ENCODE measurements at regions not wholly inside any gene's neighbourhood (a gene's known extent, or its start where the extent isn't known, plus 50 kb on each side); places are given as distances from the start of the nearest gene placed in this dataset.

DNA sequence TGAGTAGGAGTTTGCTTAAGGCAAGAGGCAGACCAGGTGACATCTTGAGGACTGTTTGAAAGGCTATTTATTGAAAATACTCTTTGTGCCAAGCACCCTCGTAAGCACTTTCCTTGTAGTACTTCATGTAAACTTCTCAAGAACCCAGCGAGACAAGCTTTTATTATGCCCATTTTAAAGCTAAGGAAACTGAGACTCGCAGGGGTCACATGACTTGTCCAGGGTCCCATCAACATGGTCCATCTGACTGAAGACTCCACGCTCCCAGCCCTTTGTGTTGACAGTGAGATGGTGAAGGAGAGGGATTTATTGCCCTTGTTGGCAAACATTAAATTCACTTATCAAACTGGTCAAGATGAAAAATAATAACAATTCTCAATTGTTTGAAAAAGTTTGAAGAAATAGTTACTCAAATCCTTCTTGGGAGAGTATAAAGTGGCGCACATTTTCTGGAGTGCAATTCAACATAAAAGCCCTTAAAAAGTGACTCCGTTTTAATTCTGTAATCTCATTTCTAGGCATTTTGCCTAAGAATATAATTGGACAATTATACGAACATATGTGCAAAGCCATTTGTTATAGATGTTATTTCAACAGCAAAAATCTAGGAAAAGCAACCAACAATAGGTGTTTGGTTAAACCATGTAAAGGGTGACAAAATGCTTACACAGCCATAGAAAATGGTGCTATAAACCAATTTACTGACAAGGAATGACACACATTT, 270.5 kb upstream of the NCKAP5 start:
- POLR2A ChIA-PET, result no interaction called here
- ATAC-seq, result no peak
- Histone ChIP-seq H3K79me2 (ENCODE audit: control insufficient read depth, insufficient read depth, low read length) (no peaks in the 10 kb centered on the region), H3K27me3 (ENCODE audit: control insufficient read depth in 2 of 2, insufficient read depth in 2 of 2, low read length in 2 of 2) (no peaks in the 10 kb centered on the region), H3K9me1 (ENCODE audit: control insufficient read depth, insufficient read depth, low read length) (no peaks in the 10 kb centered on the region), H3K4me2 (ENCODE audit: insufficient read depth, low read length) (no peak overlapping the region), H4K20me1 (replicated peaks; ENCODE audit: control insufficient read depth, insufficient read depth, low read length) (no peaks in the 10 kb centered on the region), H3K27ac (ENCODE audit: extremely low read depth, low read depth, low read length) (no peak overlapping the region), H3K4me3 (no peak overlapping the region), H3K9me3 (replicated peaks; ENCODE audit: control insufficient read depth, insufficient read depth, low read depth, low read length) (no peaks in the 10 kb centered on the region), H3K9ac (ENCODE audit: insufficient read depth in 1 of 2, low read depth in 2 of 2, low read length in 2 of 2) (no peak overlapping the region), H2AFZ (ENCODE audit: low read depth, low read length) (no peak overlapping the region), H3K36me3 (ENCODE audit: control insufficient read depth, insufficient read depth, low read length) (no peaks in the 10 kb centered on the region), H3K4me1 (replicated peaks in 1 of 2; ENCODE audit: control insufficient read depth in 2 of 2, insufficient read depth in 2 of 2, low read length in 2 of 2) (no peaks in the 10 kb centered on the region)
- intact Hi-C loops (cut with micrococcal nuclease), result no loop called here
- DNase-seq (ENCODE audit: extremely low read depth in 1 of 4, low spot score in 3 of 4), result no peak
- TF ChIP-seq, protein P1, sequence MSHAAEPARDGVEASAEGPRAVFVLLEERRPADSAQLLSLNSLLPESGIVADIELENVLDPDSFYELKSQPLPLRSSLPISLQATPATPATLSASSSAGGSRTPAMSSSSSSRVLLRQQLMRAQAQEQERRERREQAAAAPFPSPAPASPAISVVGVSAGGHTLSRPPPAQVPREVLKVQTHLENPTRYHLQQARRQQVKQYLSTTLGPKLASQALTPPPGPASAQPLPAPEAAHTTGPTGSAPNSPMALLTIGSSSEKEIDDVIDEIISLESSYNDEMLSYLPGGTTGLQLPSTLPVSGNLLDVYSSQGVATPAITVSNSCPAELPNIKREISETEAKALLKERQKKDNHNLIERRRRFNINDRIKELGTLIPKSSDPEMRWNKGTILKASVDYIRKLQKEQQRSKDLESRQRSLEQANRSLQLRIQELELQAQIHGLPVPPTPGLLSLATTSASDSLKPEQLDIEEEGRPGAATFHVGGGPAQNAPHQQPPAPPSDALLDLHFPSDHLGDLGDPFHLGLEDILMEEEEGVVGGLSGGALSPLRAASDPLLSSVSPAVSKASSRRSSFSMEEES (CRISPR knock-in tag; IDR thresholded peaks at IDR 0.05), result peak; percentile 55
- no peak for TF ChIP-seq TAF9B (IDR thresholded peaks at IDR 0.05; ENCODE audit: partially characterized antibody)
- TF ChIP-seq, protein P2, sequence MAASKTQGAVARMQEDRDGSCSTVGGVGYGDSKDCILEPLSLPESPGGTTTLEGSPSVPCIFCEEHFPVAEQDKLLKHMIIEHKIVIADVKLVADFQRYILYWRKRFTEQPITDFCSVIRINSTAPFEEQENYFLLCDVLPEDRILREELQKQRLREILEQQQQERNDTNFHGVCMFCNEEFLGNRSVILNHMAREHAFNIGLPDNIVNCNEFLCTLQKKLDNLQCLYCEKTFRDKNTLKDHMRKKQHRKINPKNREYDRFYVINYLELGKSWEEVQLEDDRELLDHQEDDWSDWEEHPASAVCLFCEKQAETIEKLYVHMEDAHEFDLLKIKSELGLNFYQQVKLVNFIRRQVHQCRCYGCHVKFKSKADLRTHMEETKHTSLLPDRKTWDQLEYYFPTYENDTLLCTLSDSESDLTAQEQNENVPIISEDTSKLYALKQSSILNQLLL (CRISPR knock-in tag; IDR thresholded peaks at IDR 0.05; ENCODE audit: borderline replicate concordance), result no peak
- TF ChIP-seq, protein P3, sequence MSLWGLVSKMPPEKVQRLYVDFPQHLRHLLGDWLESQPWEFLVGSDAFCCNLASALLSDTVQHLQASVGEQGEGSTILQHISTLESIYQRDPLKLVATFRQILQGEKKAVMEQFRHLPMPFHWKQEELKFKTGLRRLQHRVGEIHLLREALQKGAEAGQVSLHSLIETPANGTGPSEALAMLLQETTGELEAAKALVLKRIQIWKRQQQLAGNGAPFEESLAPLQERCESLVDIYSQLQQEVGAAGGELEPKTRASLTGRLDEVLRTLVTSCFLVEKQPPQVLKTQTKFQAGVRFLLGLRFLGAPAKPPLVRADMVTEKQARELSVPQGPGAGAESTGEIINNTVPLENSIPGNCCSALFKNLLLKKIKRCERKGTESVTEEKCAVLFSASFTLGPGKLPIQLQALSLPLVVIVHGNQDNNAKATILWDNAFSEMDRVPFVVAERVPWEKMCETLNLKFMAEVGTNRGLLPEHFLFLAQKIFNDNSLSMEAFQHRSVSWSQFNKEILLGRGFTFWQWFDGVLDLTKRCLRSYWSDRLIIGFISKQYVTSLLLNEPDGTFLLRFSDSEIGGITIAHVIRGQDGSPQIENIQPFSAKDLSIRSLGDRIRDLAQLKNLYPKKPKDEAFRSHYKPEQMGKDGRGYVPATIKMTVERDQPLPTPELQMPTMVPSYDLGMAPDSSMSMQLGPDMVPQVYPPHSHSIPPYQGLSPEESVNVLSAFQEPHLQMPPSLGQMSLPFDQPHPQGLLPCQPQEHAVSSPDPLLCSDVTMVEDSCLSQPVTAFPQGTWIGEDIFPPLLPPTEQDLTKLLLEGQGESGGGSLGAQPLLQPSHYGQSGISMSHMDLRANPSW (CRISPR knock-in tag; IDR thresholded peaks at IDR 0.05), result no peak
- peak; percentile 48 for TF ChIP-seq RBM25 (IDR thresholded peaks at IDR 0.05; ENCODE audit: low read depth, low read length, severe bottlenecking)
- TF ChIP-seq ZNF584 (CRISPR knock-in tag; IDR thresholded peaks at IDR 0.05; ENCODE audit: low read depth), result no peak
- no peak for TF ChIP-seq ZNF583 (CRISPR knock-in tag; IDR thresholded peaks at IDR 0.05)
- no peak for TF ChIP-seq SMARCE1 (IDR thresholded peaks at IDR 0.05)
- TF ChIP-seq POLR3G (IDR thresholded peaks at IDR 0.05; ENCODE audit: extremely low read depth, insufficient read length, insufficient replicate concordance), result no peak
- BruUV-seq (replicated peaks), result no TSS peak
- in situ Hi-C loops (cut with MboI), result no loop called here
- no peak for FAIRE-seq
- CTCF ChIA-PET (ENCODE audit: low intra/inter-chr PET ratio), result no interaction called here
- 4% methylated on average over 7 of the region's 7 CpGs for WGBS (ENCODE audit: insufficient coverage, low coverage, missing lambda C conversion rate)
